Stimulated activated CD8-positive, alpha-beta memory T cell treated with anti-CD3 and anti-CD28 coated beads, Interleukin-4, amount 100 ng/mL, for 1 hour (primary cell): ENCODE measurements at regions not wholly inside any gene's neighbourhood (a gene's known extent, or its start where the extent isn't known, plus 50 kb on each side); places are given as distances from the start of the nearest gene placed in this dataset.

Experiments
- DNase-seq, 2 donors: peaks; one replicate each; pipeline ENCODE4 v3.0.0-alpha.2; 2020; ENCODE audit warnings: low read depth in 2 of 2, low spot score in 1 of 2

DNA sequence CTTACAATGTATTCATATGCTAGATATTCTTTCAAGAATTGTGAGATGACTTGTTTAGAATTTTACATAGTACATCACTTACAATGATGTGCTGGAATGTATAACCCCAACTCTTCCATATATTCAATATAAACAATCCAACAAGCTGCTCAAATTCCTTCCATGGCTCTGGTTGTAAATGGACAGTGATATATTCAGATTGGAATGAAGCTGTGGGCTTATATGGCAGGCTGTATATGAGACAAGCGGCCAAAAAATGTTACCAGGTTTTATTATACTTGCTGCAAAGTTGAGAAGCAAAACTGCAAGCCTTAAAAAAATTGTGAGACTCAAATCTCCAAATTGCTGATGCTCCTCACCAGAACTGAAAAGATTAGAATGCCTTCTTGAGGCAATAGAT, 83.6 kb upstream of the KLF12 start:
- DNase-seq: no peak

DNA sequence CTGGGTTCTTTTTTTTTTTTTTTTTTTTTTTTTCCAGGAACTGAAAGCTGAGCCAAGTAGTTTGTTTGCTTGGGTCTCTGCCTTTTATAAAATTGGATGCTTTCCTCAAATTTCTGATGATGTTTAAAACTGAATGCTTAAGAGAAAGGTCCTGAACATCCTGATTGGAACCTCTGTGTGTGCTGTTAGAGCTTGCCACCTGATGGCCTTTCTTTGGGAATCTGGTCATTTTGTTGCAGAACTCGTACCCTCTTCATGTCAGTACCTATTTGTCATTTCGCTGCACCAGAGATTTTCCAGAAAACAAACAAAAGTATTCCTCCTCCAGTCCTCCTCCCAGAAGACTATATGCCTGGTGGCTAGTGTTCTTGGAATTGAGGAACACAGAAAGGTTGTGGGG, 81.2 kb upstream of the KLF12 start:
- DNase-seq: no peak

DNA sequence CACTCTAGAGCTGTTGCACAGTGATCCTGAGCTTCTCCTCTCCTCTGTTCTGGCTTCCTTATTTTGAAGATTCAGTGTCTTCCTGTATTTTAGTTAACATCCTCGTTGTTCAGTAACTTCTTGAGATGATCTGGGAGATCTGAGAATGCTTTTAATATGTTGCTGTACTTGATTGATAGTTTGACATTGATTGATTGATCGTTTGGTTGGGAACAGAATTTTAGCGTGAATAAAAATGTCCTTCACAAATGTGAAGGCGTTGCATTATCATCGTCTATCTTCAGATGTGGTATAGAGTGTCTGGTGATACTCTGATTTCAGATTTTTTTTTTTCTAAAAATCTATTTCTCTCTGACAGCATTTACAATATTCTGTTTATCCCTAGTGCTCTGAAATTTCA, 80.1 kb upstream of the KLF12 start:
- no peak for DNase-seq

DNA sequence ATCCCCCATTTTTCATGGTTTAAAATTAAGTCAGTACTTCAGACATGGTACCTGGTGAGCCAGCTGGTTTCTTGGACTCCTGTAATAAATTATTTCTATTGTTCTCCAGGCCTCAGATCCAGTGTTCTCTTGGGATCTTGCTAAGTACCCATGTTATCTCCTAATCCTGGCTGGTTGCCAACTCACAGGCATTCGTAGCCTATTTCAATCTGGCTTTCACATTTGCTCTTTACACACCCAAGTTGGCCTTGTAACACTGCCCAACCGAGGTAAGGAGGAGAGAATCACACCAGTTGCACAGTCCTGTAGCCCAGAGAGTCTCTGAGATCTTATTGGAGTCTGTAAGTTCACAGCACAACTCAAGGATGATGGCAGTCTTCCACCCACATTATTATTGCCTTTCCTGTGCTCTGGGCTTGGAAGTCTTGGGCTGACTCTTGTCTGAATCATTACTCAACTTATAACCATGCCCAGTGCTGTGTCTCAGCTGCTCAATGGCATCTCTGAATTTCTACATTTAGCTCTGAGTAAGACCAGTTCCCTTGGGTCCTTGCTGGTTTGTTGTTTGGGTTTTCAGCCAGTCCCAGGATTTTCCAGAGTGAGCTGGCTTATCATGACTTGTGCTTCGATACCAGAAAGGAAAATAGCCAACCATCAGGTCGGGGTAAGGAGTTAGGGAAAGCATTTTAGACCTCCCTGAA, 76.6 kb upstream of the KLF12 start:
- no peak for DNase-seq

DNA sequence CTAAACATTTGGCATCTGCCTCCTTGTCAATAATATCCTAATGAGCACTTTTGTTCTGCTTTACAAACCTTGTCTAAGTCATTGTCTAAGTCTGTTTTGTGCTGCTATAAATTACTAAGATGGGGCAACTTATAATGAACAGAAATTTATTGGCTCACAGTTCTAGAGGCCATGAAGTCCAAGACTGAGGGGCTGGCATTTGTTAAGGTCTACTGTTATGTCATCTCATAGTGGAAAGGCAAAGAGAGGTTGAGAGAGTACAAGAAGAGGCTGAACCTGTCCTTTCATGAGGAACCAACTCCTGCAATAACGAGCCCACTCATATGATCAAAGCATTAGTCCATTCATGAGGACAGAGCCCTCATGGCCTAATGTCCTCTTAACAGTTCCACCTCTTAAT, 72.7 kb upstream of the KLF12 start:
- no peak for DNase-seq

DNA sequence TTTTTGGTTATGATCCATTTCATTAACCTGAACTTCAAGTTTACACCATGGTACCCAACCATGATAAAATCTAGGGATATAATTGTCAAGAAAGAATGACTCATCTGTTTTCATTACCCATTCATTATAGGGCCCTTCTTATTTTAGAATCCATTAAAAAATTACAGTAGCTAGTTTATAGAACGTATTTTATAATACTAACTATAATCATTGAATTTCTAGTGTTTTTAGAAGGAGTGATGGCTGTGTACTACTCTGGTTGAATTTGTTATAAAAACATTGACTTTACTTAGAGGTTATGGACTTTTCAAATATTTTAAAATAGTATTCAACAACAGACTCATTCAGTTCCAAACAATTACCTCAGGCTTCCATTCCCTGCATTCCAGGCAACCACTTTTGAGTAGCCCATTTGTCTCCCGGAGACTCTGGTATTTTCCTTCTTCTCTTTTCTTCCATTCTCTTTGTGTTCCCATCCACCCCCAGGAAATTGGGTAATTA, 71.9 kb upstream of the KLF12 start:
- DNase-seq: no peak

DNA sequence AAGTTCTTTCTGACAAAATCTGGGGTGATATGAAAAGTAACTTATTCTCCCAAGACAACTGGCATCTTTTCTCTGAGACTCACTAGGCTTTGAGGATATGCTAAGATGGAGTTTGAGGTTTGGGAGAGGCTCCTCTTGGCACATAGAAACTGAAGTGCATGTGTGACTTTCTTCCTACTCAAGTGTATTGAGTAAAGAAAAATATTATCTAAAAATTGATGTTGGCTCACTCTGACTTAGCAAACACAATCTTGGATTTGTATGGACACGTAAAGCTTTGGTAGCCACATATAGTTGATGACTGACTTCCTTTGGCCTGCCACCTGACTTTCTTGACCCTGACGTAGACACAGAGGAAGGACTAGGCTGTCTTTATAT, 71.1 kb upstream of the KLF12 start:
- no peak for DNase-seq

DNA sequence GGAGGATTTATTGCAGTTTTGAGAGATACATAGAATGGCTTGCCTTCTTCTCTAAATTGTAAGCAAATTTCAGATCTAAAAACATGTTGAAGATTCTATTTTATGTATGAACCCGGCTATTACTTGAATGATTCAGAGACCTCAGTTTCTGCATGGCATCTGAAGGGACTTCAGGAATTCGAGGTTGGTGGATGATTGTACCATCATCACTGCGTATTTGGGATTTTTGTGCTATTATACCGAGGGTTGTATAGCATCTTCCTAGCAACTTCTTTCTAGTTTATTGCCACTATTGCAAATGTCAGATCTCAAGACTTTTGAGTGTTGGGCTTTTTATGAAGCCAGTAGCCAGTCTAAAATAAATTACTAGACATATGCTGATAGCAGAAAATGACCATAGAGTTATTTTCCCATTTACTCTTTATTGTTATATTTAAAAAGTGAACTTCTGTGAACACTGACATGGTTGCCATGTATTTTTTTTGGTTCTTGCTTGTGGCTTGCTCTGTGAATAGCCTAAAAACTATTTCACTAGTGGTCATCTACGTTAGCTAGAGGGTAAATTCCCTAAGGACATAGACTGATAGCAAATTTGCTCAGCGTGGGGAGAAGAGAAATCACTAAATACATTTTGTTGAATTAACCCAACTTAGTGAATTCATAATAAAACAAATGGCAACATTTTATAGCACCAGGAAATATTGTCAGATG, 70.6 kb upstream of the KLF12 start:
- DNase-seq: no peak

DNA sequence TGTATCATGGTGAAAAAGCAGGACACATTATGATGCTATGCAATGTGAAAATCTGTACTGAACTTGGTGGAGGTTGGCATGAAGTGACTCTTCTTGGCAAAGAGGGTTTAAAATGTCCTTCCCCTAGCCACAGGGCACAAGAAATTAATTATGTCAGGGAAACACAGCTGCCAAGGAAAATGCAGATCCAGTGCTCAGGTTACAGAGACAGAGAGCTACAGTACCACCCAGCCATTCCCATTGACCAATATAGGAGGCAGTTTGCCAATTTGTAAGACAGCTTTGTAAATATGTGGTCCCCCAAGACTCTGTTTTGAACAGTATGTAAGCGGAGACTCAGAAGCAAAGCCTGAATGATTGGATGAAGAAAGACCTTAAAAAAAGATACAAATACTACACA, 69.4 kb upstream of the KLF12 start:
- DNase-seq: no peak

DNA sequence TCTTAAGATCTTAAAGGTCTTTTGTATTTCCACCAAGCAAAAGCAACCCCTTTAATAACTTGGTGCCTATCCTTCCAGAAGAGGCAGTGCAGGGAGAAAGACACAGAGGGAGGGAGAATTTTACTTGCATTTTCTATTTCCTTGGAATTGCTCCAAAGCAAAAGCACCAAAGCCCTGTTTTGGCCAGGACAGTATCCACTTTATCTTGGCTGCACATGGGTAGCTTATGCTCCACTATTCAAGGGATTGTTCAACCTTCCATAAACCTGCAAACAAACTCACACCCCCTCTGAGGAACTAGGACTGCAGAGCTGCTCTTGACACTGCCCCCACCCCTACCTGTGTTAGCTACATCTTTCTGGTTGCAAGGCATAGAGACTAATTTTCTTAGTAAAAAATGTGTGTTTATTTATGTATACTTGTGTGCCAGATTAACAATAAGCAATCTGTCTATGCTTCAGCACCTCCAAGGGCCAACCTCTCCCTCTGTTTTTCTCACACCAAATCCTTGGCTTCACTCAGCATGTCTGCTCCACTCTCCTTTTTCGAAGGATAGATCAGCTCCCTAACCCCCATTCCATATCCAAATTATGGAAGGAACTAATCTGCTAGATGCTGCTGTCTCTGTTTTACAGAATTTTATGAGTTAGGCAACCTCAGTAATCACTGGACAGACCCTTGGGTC, 68.1 kb upstream of the KLF12 start:
- DNase-seq: no peak

DNA sequence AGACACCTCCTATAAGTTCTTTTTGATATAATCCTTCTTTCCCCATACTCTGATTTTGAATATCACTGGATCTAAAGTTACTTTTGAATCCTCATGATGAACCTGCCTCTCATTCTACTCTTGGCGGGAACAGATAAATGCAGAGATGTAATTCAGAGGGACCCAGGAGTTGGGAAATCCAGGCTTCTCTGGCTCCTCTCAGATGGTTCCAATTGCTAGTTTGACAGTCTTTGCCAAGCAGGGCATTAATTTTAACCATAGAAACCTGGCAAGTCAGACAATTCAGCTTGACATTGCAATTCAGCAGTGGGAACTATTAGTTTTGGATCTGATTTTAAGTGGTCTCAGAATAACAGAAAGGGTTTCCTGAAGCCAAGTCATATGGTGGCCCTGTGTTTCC, 67.3 kb upstream of the KLF12 start:
- no peak for DNase-seq

DNA sequence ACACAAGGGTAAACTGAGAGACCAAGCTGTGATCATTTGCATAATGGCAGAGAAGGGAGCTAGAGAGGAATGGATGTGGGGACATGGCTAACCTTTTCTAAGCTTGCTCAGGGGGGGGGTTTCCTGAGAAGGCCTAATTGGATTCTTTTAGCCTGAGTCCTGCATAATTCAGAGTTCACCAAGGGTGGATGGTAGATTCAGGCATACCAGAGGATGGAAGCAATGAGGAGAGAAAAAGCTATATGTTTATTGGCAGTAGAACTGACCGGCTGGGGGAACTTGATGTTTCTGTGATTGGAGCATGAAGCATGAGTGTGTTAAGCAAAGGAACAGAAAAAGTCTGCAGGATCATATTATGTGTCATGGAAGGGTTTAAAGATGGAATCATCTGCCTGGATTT, 65.9 kb upstream of the KLF12 start:
- DNase-seq: no peak

DNA sequence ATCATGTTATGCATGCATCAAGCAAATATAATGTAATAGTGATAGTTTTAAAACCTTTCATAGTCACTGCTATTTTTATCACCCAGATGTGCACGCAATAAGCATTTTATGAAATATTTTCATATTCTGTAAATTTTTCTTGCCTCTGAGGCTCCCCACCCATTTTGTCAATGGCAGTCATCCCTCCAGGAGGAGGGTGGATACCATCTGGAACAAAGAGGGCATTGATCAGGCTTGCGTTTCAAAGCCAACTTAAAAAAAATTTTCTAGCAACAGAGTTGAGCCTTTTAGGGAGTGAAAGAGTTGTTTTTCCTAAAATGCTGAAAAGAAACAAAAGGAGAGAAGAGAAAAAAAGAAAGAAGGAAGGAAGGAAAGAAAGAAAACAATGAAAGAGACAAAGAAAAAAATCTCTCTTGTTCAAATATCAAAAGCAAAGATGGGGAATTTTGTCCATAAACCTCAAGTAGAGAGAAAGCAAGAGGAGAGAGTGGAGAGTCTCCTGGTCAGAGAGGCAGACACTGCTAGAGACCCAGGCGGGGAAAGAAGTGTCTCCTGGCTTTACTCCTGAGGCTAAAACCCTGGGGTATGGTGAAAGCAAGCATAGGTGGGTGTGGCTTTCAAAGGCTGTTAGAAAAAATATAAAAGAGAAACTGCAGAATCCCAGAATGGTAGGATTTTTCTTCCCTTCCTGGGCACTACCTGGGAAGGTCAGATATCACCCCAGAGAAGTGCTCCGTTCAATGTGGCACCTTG, 63.6 kb upstream of the KLF12 start:
- DNase-seq: no peak

DNA sequence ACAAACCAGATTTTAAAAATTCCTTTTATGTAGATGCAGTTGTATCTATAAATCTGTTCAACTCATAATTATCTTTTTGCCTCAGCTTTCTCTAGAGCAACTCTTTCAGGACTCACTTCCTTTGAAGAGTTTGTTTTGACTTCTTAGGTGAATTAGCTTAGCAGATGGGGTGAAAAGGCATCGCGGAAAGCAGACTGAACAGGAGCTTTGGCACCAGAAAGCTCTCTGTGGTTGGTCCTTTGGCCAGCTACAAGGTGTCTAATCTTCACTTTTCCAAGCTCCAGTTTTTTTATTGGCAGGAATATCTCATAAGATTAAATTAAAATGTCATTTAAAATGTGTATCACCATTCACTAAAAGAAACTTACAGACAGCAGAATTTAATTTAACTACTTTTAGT, 60.6 kb upstream of the KLF12 start:
- no peak for DNase-seq

DNA sequence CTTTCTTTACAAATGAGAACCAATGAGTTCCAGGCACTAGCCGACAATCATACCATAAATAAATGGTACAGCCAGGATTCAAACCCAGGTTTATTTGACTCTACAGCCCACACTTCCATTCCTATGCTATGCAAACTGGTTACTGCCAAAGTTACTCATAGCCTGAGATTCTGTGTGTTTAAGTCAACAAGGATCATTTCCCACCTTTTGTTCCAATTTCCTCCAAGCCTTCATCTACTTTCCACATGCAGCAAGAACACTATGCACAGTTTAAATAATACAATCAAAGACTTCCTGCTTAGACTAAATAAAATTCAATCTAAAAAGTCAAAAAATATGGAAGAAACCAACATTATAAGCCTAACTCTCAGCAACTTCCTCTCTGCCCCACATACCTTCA, 59.2 kb upstream of the KLF12 start:
- DNase-seq: no peak

DNA sequence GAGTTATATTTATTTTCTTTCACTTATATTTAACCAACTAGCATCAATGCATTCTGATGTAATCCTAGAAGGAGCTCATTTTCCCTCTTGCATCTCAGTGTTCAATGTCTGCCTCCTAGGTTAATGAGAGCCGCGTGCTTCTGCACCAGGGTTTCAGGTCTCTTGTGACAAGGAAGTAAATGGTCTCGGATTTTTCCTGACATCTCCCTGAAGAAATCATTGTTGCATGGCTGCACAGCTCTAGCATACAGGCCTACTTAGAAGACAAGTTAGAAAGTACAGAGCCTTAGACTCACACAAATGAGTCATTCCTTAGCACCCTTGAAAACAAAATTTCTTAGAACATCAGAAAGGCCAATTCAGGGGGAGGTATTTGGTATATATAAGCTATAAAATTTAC, 57.2 kb upstream of the KLF12 start:
- DNase-seq: no peak

DNA sequence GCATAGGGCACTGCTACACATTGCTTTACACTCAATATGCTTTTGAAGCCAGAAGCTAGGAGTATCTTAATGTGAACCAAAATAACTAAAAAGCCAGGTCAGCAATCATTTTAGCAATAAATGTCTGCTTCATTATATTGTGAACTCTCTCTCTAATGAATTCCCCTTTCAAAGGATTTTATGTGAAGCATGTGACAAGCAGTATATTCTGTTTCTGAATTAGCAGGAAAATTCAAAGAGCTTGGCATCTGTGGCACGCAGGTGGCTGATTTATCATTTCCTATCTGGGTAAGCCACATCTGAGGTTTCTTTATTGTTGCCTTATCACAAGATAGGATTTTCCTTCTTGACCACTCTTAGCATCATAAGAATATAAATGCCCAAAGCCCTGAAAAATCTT, 56.8 kb upstream of the KLF12 start:
- no peak for DNase-seq

DNA sequence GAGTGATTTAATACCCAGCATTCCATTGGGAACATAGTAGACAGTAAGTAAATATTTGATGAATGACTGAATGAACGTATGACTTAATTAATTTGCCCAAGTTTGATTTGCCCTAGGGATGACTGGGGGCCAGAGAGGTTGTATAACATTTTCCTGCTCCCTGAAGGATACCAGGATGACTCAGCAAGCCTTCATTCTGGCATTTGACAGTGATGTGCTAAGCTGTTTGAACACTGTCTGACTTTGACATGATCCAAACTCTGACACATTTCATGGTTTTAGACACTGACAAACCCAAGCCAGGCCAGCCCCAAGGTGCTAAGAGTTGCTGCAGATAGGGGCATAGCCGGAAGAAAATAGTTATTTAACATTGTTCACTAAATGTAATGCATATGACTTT, 53.4 kb upstream of the KLF12 start:
- DNase-seq: no peak

DNA sequence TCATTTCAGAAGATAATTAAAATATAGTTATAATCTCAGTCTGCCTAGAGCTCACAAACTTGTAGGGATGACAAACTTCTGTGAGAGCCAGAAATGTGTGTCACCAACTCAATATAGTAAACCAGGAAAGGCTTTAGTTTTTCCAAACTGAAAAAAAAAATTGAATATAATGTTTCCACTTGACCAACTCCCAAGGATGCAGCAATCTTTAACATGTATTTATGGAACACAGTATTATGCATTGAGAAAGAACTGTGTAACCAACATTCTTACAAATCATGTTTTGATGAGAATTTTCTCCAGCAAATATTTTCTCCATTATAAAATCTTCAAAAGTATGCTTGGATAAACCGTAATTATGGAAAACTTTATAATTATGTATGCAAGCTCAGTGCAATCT, 50.1 kb upstream of the KLF12 start:
- DNase-seq: no peak
